ENCODE measurements at regions not wholly inside any gene's neighbourhood (a gene's known extent, or its start where the extent isn't known, plus 50 kb on each side); places are given as distances from the start of the nearest gene placed in this dataset.

- FAIRE-seq (no peak), DNase-seq (ENCODE audit: low spot score in 2 of 2) (no peak)
Measured at GRCh38 chr11:127679816-127680545, 679.4 kb upstream of the KIRREL3 start.

DNA sequence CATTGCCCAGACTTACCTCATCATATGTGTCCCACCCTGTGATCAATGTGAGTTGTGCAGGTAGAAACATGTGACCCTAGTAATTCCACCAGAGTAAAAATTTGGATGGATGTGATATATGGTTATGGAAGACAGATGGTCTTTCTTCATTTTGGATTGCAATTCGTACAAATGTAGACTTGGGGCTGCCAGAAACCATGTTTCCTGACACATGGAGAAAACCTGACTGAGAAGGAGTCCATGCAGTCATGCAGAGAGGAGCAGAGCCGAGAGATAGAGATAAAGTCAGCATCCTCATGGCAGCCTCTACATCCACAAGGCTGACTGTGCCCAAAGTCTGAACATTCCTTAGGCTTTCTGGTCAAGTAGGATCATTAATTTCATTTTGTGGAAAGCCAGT is 678.1 kb upstream of the KIRREL3 start:
- no peak for DNase-seq (ENCODE audit: low spot score in 2 of 2)

DNA sequence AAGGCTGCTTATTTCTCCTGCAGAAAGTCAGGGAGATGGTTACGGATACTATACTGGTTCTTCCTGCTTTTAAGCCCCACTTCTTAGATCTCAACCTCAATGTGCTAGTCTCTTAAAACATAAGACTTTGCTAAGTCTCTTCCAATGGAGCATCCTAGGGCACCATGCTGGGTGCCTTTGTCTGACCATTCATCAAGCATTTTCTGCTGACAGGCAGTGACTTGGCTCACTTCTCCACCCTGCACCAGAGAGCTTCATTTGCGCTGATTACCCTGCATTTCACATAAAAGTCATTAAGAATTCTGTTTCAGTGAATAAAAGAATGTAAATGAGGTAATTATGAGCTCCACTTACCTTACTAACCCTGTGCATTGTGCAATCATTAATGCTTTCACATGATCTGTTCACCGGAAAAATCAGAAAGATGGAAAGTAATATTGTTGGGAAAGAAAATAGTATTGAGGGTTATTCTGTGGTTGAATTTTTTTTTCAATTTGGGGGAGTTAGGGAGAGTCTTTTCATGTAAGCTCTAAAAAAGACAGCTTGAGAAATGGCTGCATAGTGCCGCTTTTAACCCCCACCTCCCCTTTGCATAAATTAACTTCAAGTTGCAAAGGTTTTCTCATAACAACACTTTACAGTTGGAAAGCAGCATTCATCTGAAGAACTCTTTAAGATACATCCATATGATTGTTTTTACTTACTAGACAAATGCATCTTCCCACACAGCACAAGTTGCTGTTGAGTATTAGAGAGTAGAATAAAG is 677.3 kb upstream of the KIRREL3 start:
- FAIRE-seq (no peak), DNase-seq (ENCODE audit: low spot score in 2 of 2) (no peak)

More for the DNA sequence above, 678.1 kb upstream of the KIRREL3 start:
- no peak for FAIRE-seq

GRCh38 chr11:127675581-127675980 is 675.0 kb upstream of the KIRREL3 start:
- no peak for DNase-seq (ENCODE audit: low spot score in 2 of 2)
- FAIRE-seq, result no peak

DNA sequence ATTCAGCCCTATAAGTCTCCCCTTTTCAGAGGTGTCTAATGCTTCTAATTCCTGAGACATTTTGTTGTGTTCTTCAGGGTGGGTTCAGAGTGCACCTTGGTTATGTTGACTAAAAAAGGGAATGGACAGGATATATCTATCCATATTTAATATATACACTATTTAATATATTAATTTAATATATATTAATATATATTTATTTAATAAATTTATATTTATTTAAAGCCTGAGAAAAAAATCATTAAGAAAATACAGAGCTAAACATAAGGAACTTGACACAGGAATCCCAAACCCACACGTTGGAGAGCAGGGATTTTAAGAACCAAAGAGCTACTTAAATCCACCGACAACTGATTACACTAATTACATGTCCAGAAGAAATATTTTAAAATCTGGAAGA is 674.2 kb upstream of the KIRREL3 start:
- DNase-seq (ENCODE audit: low spot score in 2 of 2) (no peak), FAIRE-seq (no peak)

DNA sequence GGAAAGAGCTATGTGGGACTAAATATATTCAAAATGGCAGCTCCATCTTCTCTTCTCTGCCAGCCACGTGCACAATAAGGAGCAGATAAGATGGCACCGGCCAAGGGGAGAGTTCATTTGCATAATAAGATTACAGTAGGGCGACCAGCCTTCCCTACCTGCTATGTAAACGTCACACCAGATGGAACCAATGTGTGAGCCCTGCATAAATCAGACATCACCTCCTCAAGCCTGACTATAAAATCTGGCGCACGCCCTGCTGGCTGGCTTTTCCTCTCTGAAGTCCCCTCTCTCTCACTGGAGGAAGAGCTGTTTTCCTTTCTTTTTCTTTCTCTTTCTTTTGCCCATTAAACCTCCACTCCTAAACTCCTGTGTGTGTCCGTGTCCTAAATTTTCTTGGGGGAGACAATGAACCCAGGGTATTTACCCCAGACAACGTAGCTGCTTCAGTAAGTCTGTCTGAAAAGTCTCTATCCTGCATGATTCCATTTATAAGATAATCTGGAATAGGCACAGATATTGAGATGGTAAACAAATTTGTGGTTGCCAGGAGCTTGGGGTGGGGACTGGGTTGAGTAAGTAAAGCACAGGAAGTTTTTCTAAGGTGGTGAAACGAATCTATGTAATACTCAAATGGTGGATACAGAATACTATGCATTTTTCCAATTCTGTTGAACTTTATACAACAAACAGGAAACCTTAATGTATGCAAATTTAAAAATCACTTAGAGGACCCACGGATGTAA is 670.0 kb upstream of the KIRREL3 start:
- FAIRE-seq (no peak), DNase-seq (ENCODE audit: low spot score in 2 of 2) (no peak)

GRCh38 chr11:127656116-127656836 is 655.7 kb upstream of the KIRREL3 start:
- DNase-seq (ENCODE audit: low spot score in 2 of 2) (no peak), FAIRE-seq (no peak)

- DNase-seq (ENCODE audit: low spot score in 2 of 2) (no peak), FAIRE-seq (no peak)
Measured at GRCh38 chr11:127653076-127653475, 652.5 kb upstream of the KIRREL3 start.

GRCh38 chr11:127651888-127652221 is 651.3 kb upstream of the KIRREL3 start:
- no peak for FAIRE-seq
- no peak for DNase-seq (ENCODE audit: low spot score in 2 of 2)

DNA sequence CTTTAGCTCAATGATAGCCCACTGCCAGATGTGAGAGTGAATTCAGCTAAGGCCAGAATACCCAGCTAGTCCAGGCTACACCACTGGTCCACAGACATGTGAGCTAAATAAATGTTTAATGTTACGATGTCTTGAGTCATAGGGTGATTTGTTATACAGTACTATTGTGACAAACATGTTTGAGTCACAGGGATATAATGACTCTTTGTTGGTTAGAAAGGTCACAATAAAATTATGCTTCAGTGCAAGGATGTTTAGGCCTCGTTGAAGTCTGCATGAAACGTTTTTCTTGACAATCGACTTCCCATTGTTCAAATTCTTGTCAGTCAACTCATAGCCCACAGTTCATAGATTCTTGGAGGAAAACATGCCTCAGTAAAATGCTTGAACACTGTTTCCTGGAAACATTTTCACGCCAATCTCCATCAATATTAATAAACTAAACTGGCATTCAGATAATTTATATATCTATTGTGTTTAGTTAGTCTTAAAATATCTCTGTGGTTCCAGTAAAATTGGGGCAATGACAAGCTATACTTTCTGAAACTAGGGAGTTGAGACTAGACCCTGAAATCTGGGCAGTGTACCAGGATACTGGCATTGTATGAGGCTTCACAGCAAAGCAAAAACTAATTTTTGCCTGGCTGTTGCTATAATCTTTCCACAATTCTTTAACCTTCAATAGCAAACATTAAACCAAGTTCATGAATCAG is 650.8 kb upstream of the KIRREL3 start:
- DNase-seq (ENCODE audit: low spot score in 2 of 2) (no peak), FAIRE-seq (no peak)

DNA sequence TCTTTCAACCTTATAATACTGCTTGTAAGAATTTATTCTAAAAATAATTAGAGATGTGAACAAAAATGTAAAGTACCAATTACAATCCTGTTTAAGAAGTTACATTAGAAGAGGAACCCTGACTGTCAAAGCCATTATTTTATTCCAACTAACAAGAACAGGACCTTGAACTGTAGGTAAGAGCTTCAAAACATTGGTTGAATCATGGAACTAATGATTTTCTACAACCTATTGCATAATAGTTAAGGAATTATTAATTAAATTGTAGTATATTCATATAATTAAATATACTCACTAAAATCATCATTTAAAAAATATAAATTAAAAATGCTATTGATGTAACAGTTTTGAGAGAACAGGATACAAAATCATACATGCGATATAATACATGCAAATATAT is 649.4 kb upstream of the KIRREL3 start:
- peak; percentile 15 for FAIRE-seq
- DNase-seq (ENCODE audit: low spot score in 2 of 2), result no peak

DNA sequence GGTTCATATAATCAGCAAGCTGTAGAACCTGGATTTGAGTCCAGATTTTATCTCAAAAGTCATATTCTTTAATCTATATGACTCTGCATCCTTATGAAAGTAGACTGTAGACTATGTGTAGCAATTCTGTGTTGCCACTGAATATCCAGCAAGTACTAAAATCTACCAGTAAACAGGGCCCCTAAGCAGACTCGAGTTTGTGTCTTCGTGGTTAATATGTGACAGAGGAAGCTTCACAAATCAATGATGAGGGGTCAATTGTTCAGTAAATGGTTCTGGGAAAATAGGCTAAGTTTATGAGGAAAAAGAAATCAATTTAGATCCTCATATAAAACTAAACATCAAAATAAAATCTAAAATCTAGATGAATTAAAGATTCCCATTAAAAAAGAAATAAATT is 648.5 kb upstream of the KIRREL3 start:
- DNase-seq (ENCODE audit: low spot score in 2 of 2) (no peak), FAIRE-seq (no peak)

DNA sequence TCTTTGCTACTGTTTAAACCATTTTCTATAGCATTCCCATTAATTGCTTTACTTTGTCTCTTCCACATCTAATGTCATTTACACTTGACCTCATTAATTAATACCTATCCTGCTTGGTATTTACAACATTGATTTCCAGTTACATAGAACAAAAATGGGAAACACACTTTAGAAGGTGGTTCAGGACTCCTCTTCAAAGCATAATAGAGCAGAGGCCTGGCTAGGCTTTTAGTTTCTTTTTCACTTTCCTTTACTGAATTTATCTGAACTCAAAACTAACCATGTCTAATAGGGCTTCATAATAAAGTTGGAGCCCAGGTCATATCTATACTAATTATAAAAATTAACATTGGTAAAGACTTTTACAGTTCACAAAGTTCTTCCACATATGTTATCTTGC is 648.0 kb upstream of the KIRREL3 start:
- DNase-seq (ENCODE audit: low spot score in 2 of 2) (no peak), FAIRE-seq (no peak)

DNA sequence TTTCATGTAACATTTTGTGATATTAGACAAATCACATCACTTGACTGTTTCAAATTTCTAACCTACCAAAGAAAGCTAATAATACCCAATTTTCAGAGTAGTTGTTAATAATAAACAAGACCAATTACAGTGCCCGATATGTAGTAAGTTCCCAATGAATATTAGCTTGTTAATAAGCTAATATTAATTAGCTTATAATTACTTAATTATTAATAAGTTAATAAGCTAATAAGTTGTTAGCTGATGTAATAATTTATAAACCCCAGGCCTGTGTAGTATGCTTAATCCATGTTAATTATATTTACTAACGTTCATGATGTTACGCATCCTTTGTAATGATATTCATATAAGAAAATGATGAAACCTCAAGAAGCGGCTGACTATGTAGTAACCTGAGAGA is 643.8 kb upstream of the KIRREL3 start:
- DNase-seq (ENCODE audit: low spot score in 2 of 2) (no peak), FAIRE-seq (no peak)

GRCh38 chr11:127643268-127644058 is 642.9 kb upstream of the KIRREL3 start:
- FAIRE-seq (no peak), DNase-seq (ENCODE audit: low spot score in 2 of 2) (no peak)

GRCh38 chr11:127640561-127641451 is 640.2 kb upstream of the KIRREL3 start:
- DNase-seq (ENCODE audit: low spot score in 2 of 2), result no peak

DNA sequence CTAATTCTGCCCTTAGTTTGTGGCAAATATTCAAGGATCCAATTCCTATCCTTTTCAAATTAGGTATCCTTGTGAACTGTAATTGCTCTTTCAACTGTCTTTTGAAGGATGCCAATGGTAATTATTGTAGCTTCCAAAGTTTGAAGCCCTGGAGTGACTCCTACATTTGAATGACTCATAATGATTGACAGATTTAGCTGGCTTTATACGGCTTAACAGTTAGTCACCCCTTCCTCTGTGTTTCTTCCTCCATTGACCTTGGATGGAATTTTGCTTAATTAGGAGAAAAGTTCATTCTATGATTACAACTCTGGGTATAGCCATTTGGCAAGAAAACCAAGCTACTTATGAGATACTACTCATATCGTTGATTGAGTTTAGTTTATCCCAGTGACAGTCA is 639.3 kb upstream of the KIRREL3 start:
- no peak for DNase-seq (ENCODE audit: low spot score in 2 of 2)
- FAIRE-seq, result no peak

More at GRCh38 chr11:127640561-127641451, 640.2 kb upstream of the KIRREL3 start:
- no peak for FAIRE-seq

DNA sequence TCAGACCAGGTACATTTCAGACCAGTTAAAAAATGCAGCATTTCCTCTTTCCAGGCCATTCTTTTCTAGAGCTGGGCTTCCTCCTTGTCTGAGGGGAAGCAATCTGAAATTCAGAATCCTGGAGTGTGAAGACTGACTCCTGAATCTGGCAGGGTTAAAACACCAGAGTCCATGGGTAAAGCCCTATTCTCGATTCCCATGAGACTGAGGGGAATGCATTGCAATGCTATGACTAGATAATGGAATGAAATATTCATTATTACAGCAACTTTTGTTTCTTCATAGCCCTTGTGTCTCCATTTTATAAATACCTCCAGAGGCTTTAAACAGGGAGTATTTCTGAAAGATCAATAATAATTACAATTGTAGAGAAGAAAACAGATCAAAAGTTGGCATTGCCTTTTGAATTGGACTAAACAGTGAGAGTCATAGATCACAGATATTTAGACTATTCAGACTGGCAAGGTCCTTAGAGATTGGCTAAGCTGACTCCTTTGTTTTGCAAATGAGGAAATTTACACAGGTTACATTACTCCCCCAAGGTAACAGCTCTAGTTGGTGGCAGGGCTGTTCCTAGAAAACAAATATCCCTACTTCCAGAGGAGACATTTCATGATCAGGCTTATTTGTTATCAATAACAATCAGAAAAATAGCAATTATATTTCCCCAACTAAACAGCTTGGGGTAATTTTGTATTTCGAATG is 632.6 kb upstream of the KIRREL3 start:
- FAIRE-seq (no peak), DNase-seq (ENCODE audit: low spot score in 2 of 2) (no peak)
